A549 (cell line): ENCODE measurements at regions not wholly inside any gene's neighbourhood (a gene's known extent, or its start where the extent isn't known, plus 50 kb on each side); places are given as distances from the start of the nearest gene placed in this dataset.

Experiments
- ATAC-seq, 2 experiments: fragments of 200-7000 bp in 1 of 2; fragments of >200 bp in 1 of 2; cut with Nextera tagmentation in 1 of 2; cut with Tn5 transposase in 1 of 2; 3 replicates each; pipeline versions ENCODE4 v1.8.0 to v1.9.1; 2018 to 2020; ENCODE audit warnings: mild to moderate bottlenecking in 1 of 2, moderate library complexity in 1 of 2
- CTCF ChIA-PET: fragments of 300-600 bp; sonication (Branson Sonifier 250); formaldehyde crosslinking; extraction: SDS; loops from one replicate; lab custom pipeline; 2021; ENCODE audit warnings: antibody characterized with exemption, inconsistent platforms; lab: Yijun Ruan, JAX
- POLR2A ChIA-PET: fragments of 350-600 bp; formaldehyde crosslinking; extraction: SDS; loops from one replicate; lab custom pipeline; 2021; ENCODE audit warnings: antibody characterized with exemption, inconsistent platforms; lab: Yijun Ruan, JAX
- DNase-seq, 2 experiments: peaks; one replicate each; pipeline versions ENCODE4 v3.0.0 to v3.0.0-alpha.2; 2011 to 2016; ENCODE audit warnings: low read depth in 1 of 2, low spot score in 1 of 2
- FAIRE-seq: peaks from 2 replicates; lab custom pipeline; 2011; peaks lifted over from hg19 to GRCh38; lab: Jason Lieb, UNC
- H3K27ac ChIP-seq, 2 experiments: fragments of >200 bp; sonication (Bioruptor Twin); formaldehyde crosslinking; 3 replicates each; pipeline ENCODE4 v1.5.1; 2016 to 2017
- H3K4me1 ChIP-seq: fragments of >200 bp; sonication (Bioruptor Twin); formaldehyde crosslinking; 3 replicates; pipeline ENCODE4 v1.6.1; 2016
- H3K4me2 ChIP-seq: fragments of >200 bp; sonication (Bioruptor Twin); formaldehyde crosslinking; 3 replicates; pipeline ENCODE4 v1.6.1; 2016
- H3K4me3 ChIP-seq: fragments of >200 bp; sonication (Bioruptor Twin); formaldehyde crosslinking; 3 replicates; pipeline ENCODE4 v1.5.1; 2016
- H3K9me3 ChIP-seq: fragments of >200 bp; sonication (Bioruptor Twin); formaldehyde crosslinking; 3 replicates; pipeline ENCODE4 v1.6.1; 2016
- CBX8 ChIP-seq: fragments of 200-600 bp; sonication (generic); IDR thresholded peaks from 2 replicates; pipeline ENCODE4 v1.6.1; 2016
- CHD2 ChIP-seq: fragments of 150-350 bp; IDR thresholded peaks from 2 replicates; pipeline ENCODE4 v1.6.1; 2014; ENCODE audit warnings: low read length; ENCODE audit not compliant: partially characterized antibody
- EHF ChIP-seq: fragments of 250-450 bp; sonication (Bioruptor Pico); IDR thresholded peaks from 2 replicates; pipeline ENCODE4 v1.5.0; 2020; ENCODE audit warnings: mild to moderate bottlenecking
- EHMT2 ChIP-seq: fragments of 200-600 bp; sonication (generic); IDR thresholded peaks from 2 replicates; pipeline ENCODE4 v1.6.1; 2016; ENCODE audit warnings: antibody characterized with exemption, low read depth, mild to moderate bottlenecking, moderate library complexity
- FOXS1 ChIP-seq: fragments of 250-450 bp; sonication (Bioruptor Pico); IDR thresholded peaks from 2 replicates; pipeline ENCODE4 v1.5.0; 2020; ENCODE audit warnings: mild to moderate bottlenecking, moderate library complexity
- HDAC2 ChIP-seq: fragments of 200-600 bp; sonication (generic); IDR thresholded peaks from 2 replicates; pipeline ENCODE4 v1.6.1; 2016
- KDM1A ChIP-seq: fragments of 200-600 bp; sonication (generic); IDR thresholded peaks from 2 replicates; pipeline ENCODE4 v1.6.1; 2016; ENCODE audit warnings: low read depth, mild to moderate bottlenecking
- MYC ChIP-seq: IDR thresholded peaks from 2 replicates; pipeline ENCODE4 v1.6.1; 2012; ENCODE audit warnings: mild to moderate bottlenecking, inconsistent platforms, low read length, improper control_type of control experiment, borderline replicate concordance
- RAD21 ChIP-seq, 2 experiments: fragments of >200 bp in 1 of 2; sonication (Bioruptor Twin) in 1 of 2; formaldehyde crosslinking in 1 of 2; IDR thresholded peaks in 1 of 2; conservative IDR thresholded peaks in 1 of 2; 2 replicates in 1 of 2; 3 replicates in 1 of 2; pipeline ENCODE4 v1.6.1; 2012 to 2018; ENCODE audit warnings: inconsistent platforms in 1 of 2
- RARB ChIP-seq: fragments of 250-450 bp; sonication (Bioruptor Pico); IDR thresholded peaks from 2 replicates; pipeline ENCODE4 v1.8.0; 2021; ENCODE audit warnings: mild to moderate bottlenecking, moderate library complexity
- RFX5 ChIP-seq: fragments of 450-650 bp; IDR thresholded peaks from 2 replicates; pipeline ENCODE4 v1.7.1; 2014; ENCODE audit warnings: antibody characterized with exemption, mild to moderate bottlenecking, moderate library complexity
- SMC3 ChIP-seq: fragments of >200 bp; sonication (Bioruptor Twin); formaldehyde crosslinking; IDR thresholded peaks from 3 replicates; pipeline ENCODE4 v1.6.1; 2018; ENCODE audit warnings: inconsistent platforms
- SREBF2 ChIP-seq: fragments of 450-650 bp; IDR thresholded peaks from 2 replicates; pipeline ENCODE4 v1.6.1; 2014; ENCODE audit warnings: mild to moderate bottlenecking, moderate library complexity
- ZC3H11A ChIP-seq: fragments of 450-650 bp; IDR thresholded peaks from 2 replicates; pipeline ENCODE4 v1.6.1; 2014; ENCODE audit warnings: antibody characterized with exemption, mild to moderate bottlenecking
- WGBS: methylation state at CpG from one replicate; pipeline ENCODE4 v1.1.6; 2017; ENCODE audit errors: missing lambda C conversion rate; 5-methylcytosine and 5-hydroxymethylcytosine counted together
- TF ChIP-seq, protein P1 (sequence below): fragments of 450-650 bp; IDR thresholded peaks from 2 replicates; pipeline ENCODE4 v1.6.1; 2014; ENCODE audit warnings: antibody characterized with exemption
- TF ChIP-seq, protein P2 (sequence below): IDR thresholded peaks from 2 replicates; pipeline ENCODE4 v1.6.1; 2012
- TF ChIP-seq, protein P3 (sequence below): fragments of 150-350 bp; IDR thresholded peaks from 2 replicates; pipeline ENCODE4 v1.6.1; 2014; ENCODE audit warnings: low read depth, mild to moderate bottlenecking, low read length
- TF ChIP-seq, protein P4 (sequence below): fragments of 250-450 bp; sonication (Bioruptor Pico); IDR thresholded peaks from 2 replicates; pipeline ENCODE4 v1.5.0; 2020; ENCODE audit warnings: low read depth, mild to moderate bottlenecking, moderate library complexity
- TF ChIP-seq, protein P5 (sequence below): fragments of 250-450 bp; sonication (Bioruptor Pico); IDR thresholded peaks from 2 replicates; pipeline ENCODE4 v1.5.0; 2021; ENCODE audit warnings: mild to moderate bottlenecking, moderate library complexity, borderline replicate concordance
- TF ChIP-seq, protein P6 (sequence below): fragments of >200 bp; sonication (Bioruptor Twin); formaldehyde crosslinking; IDR thresholded peaks from 3 replicates; pipeline ENCODE4 v1.5.1; 2016

DNA sequence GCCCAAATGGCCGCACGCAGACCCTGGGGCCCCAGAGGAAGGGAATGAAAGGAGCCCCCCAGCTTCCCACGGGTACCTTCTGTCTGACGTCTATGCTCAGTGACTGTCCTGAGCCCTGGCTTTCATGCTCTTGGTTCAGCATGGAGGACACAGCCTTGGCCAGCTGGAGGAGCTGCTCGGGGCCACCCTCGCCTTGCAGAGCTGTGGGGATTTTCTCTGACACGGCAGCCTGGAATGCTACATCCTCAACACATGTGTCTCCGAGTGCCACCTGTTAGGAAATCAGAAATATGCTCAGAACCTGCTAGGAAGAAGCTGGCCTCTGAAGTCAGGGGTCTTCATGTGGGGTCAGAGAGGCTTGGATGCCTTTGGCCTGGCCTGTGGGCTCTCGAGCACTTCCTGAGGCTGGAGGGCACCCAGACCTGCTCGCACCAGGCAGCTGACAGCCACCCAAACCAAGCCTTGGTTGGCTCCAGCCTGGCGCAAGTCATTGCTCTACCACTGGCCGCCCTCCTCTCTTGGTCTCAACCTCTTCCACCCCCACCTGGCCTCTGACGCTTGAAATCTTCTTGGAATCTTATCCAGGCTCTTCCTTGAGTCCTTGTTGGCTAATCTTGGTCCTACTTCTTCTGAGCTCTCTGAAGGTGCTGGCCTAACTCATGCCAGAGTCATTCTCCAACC, 63.7 kb upstream of the BCO1 start:
- POLR2A ChIA-PET, result interaction anchor here (0.7 kb wide), 1 partner anchor 13 kb away, joined by 3 read pairs; no protein-coding TSS in a partner anchor
- H3K4me1 ChIP-seq, result peaks cover 45% of the 10 kb centered on the region
- H3K9me3 ChIP-seq, result no peaks in the 10 kb centered on the region
- TF ChIP-seq HDAC2 (no peak), MYC (no peak), ZC3H11A (no peak), FOXS1 (CRISPR knock-in tag) (no peak), SMC3 (no peak), EHF (CRISPR knock-in tag) (no peak), CBX8 (no peak), RARB (no peak), EHMT2 (no peak)
- TF ChIP-seq, protein P1, sequence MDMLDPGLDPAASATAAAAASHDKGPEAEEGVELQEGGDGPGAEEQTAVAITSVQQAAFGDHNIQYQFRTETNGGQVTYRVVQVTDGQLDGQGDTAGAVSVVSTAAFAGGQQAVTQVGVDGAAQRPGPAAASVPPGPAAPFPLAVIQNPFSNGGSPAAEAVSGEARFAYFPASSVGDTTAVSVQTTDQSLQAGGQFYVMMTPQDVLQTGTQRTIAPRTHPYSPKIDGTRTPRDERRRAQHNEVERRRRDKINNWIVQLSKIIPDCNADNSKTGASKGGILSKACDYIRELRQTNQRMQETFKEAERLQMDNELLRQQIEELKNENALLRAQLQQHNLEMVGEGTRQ, result no peak
- TF ChIP-seq, protein P2, sequence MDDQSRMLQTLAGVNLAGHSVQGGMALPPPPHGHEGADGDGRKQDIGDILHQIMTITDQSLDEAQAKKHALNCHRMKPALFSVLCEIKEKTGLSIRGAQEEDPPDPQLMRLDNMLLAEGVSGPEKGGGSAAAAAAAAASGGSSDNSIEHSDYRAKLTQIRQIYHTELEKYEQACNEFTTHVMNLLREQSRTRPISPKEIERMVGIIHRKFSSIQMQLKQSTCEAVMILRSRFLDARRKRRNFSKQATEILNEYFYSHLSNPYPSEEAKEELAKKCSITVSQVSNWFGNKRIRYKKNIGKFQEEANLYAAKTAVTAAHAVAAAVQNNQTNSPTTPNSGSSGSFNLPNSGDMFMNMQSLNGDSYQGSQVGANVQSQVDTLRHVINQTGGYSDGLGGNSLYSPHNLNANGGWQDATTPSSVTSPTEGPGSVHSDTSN, result no peak
- TF ChIP-seq, protein P3, sequence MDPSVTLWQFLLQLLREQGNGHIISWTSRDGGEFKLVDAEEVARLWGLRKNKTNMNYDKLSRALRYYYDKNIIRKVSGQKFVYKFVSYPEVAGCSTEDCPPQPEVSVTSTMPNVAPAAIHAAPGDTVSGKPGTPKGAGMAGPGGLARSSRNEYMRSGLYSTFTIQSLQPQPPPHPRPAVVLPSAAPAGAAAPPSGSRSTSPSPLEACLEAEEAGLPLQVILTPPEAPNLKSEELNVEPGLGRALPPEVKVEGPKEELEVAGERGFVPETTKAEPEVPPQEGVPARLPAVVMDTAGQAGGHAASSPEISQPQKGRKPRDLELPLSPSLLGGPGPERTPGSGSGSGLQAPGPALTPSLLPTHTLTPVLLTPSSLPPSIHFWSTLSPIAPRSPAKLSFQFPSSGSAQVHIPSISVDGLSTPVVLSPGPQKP, result no peak
- TF ChIP-seq, protein P4, sequence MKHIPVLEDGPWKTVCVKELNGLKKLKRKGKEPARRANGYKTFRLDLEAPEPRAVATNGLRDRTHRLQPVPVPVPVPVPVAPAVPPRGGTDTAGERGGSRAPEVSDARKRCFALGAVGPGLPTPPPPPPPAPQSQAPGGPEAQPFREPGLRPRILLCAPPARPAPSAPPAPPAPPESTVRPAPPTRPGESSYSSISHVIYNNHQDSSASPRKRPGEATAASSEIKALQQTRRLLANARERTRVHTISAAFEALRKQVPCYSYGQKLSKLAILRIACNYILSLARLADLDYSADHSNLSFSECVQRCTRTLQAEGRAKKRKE (CRISPR knock-in tag), result no peak
- 46% methylated on average over 11 of the region's 13 CpGs for WGBS
- H3K4me3 ChIP-seq, result 0 out of 3 replicates have a peak overlapping the region, but pooled peaks have one; percentile 0
- ATAC-seq (peak; percentile 72 to 82), DNase-seq (peak; percentile 52 to 72), FAIRE-seq (no peak)
- H3K27ac ChIP-seq, result peak overlapping the region; percentile 94 to 95
- H3K4me2 ChIP-seq, result peak overlapping the region; percentile 79
- CTCF ChIA-PET, result interaction anchor here (0.8 to 2.8 kb wide), 6 partner anchors 11 to 40 kb away, joined by 3 to 15 read pairs (median 4); no protein-coding TSS in a partner anchor

DNA sequence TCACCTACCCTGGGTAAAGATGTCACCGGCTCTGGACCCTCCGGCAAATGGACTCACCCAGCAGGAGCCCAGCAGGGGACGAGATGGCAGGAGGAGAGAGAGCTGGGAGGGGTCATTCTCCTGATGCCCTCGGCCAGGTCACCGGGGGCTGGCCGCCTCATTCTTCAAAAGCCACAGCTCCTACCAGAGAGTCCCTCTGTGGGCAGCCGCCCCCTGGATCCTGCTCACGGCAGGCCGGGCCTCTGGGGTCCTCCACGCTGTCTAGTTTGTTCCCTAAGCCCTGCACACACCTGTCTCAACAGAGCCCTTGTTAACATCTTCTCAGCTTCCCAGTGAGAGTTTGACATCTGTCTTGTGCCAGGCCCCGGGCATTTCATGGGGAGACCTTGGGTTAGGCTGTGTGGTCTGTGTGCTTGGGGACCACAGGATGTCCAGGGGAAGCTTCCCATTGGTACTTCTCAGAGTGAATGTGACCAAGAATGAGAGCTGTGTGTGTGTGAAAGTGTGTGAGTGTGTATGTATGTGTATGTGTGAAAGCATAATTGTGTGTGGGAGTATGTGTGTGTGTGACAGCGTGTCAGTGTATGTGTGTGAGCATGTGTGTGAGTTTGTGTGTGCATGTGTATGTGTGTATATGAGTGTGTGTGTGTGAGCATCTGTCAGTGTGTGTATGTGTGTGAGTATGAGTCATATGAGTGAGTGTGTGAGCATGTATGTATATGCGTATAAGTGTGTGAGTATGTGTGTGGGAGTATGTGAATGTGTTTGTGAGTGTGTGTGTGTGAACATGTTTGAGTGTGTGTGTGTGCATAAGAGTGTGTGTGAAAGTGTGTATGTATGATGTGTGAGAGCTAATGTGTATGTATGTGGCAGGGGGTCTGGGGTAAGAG, 65.5 kb upstream of the BCO1 start:
- CTCF ChIA-PET, result interaction anchor here (0.6 to 1.7 kb wide), 2 partner anchors 9 to 14 kb away, joined by 3 to 4 read pairs; no protein-coding TSS in a partner anchor

More for the DNA sequence above, 65.5 kb upstream of the BCO1 start:
- Histone ChIP-seq H3K4me2 (no peak overlapping the region), H3K27ac (peak overlapping the region in 1 of 2 experiments; percentile 94; a peak in 3 of 6 replicates), H3K9me3 (no peaks in the 10 kb centered on the region), H3K4me1 (peaks cover 32% of the 10 kb centered on the region), H3K4me3 (no peak overlapping the region)
- no peak for ATAC-seq
- POLR2A ChIA-PET, result no interaction called here
- no peak for FAIRE-seq
- no peak for DNase-seq
- TF ChIP-seq RFX5 (no peak), SREBF2 (no peak), KDM1A (no peak), CHD2 (no peak), RAD21 (conservative IDR thresholded peaks at IDR 0.05 in 1 of 2, IDR thresholded peaks at IDR 0.05 in 1 of 2) (no peak), SMC3 (no peak)
- TF ChIP-seq, protein P5, sequence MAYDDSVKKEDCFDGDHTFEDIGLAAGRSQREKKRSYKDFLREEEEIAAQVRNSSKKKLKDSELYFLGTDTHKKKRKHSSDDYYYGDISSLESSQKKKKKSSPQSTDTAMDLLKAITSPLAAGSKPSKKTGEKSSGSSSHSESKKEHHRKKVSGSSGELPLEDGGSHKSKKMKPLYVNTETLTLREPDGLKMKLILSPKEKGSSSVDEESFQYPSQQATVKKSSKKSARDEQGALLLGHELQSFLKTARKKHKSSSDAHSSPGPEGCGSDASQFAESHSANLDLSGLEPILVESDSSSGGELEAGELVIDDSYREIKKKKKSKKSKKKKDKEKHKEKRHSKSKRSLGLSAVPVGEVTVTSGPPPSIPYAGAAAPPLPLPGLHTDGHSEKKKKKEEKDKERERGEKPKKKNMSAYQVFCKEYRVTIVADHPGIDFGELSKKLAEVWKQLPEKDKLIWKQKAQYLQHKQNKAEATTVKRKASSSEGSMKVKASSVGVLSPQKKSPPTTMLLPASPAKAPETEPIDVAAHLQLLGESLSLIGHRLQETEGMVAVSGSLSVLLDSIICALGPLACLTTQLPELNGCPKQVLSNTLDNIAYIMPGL (CRISPR knock-in tag), result no peak
- TF ChIP-seq, protein P6, sequence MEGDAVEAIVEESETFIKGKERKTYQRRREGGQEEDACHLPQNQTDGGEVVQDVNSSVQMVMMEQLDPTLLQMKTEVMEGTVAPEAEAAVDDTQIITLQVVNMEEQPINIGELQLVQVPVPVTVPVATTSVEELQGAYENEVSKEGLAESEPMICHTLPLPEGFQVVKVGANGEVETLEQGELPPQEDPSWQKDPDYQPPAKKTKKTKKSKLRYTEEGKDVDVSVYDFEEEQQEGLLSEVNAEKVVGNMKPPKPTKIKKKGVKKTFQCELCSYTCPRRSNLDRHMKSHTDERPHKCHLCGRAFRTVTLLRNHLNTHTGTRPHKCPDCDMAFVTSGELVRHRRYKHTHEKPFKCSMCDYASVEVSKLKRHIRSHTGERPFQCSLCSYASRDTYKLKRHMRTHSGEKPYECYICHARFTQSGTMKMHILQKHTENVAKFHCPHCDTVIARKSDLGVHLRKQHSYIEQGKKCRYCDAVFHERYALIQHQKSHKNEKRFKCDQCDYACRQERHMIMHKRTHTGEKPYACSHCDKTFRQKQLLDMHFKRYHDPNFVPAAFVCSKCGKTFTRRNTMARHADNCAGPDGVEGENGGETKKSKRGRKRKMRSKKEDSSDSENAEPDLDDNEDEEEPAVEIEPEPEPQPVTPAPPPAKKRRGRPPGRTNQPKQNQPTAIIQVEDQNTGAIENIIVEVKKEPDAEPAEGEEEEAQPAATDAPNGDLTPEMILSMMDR, result no peak
- TF ChIP-seq, protein P3, result no peak
- 89% methylated on average over 13 of the region's 13 CpGs for WGBS
